Fibroblast of skin of scalp (primary cell): ENCODE measurements at regions not wholly inside any gene's neighbourhood (a gene's known extent, or its start where the extent isn't known, plus 50 kb on each side); places are given as distances from the start of the nearest gene placed in this dataset.

Experiments
- DNase-seq: peaks from one replicate; pipeline ENCODE4 v3.0.0-alpha.2; 2013

- DNase-seq: no peak
Observed at GRCh38 chr7:32140210-32140939, 70.2 kb upstream of the PDE1C start.

GRCh38 chr7:32137059-32137458 lies 66.9 kb upstream of the PDE1C start:
- no peak for DNase-seq

GRCh38 chr7:32131091-32131490 lies 60.9 kb upstream of the PDE1C start:
- no peak for DNase-seq

DNA sequence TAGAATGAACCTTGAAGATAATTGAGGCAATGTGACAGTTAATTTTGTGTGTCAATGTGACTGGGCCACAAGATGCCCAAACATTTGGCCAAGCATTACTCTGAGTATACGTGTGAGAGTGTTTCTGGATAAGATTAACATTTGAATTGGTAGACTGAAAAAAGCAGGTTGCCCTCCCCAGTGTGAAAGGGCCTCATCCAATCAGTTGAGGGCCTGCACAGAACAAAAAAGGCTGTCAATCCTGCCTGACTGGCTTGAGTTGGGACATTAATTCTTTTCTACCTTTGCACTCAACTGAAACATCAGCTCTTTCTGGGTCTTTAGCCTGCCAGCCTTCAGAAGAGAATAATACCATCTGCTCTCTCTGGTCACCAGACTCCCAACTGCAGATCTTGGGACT lies 56.6 kb upstream of the PDE1C start:
- DNase-seq: no peak
